ENCODE measurements at regions not wholly inside any gene's neighbourhood (a gene's known extent, or its start where the extent isn't known, plus 50 kb on each side); places are given as distances from the start of the nearest gene placed in this dataset.

DNA sequence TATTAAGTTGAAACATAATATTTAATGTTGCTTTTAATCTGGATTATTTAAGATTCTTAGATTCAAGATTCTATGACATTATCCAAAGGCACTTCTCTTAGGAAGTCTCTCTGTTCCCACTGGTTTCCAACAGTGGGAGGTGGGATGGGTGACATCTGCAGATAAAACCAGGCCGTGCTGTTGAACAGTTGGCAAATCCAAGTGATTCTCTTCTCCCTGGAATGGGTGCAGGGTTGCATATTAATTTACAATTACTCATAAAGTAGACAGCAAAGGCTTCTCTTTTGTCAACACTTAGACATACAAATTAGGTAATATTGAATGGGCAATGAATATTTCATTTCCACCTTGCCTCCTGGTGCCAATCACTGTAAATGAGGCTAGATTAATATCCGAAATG is 233.7 kb upstream of the IL12B start:
- Histone ChIP-seq H3K4me2 (ENCODE audit: control insufficient read depth, insufficient read depth) (no peak overlapping the region), H3K9ac (ENCODE audit: control insufficient read depth, insufficient read depth, low read length) (no peak overlapping the region), H3K4me3 (no peak overlapping the region), H3K27ac (ENCODE audit: control insufficient read depth, insufficient read depth) (no peak overlapping the region), H3K27me3 (replicated peaks in 1 of 2; ENCODE audit: control insufficient read depth in 2 of 2, insufficient read depth in 2 of 2, low read length in 1 of 2) (no peaks in the 10 kb centered on the region), H4K20me1 (ENCODE audit: control insufficient read depth, insufficient read depth) (no peaks in the 10 kb centered on the region), H3K36me3 (ENCODE audit: control insufficient read depth in 2 of 2, insufficient read depth in 2 of 2, low read length in 1 of 2) (no peaks in the 10 kb centered on the region), H3K9me3 (replicated peaks; ENCODE audit: control insufficient read depth, insufficient read depth, low read length) (no peaks in the 10 kb centered on the region), H2AFZ (ENCODE audit: control insufficient read depth, low read depth, low read length) (no peak overlapping the region), H3K79me2 (ENCODE audit: control insufficient read depth, insufficient read depth, low read length) (no peaks in the 10 kb centered on the region), H3K4me1 (ENCODE audit: control insufficient read depth, insufficient read depth, low read length) (no peaks in the 10 kb centered on the region)
- SMC1A ChIA-PET (ENCODE audit: uncharacterized antibody, unreplicated experiment): no interaction called here
- RAD21 ChIA-PET (ENCODE audit: unreplicated experiment): no interaction called here
- FAIRE-seq (no peak), DNase-seq (ENCODE audit: low read depth, low spot score) (no peak), ATAC-seq (no peak)
- no TSS peak for BruUV-seq (replicated peaks)
- TF ChIP-seq BRCA1 (IDR thresholded peaks at IDR 0.05; ENCODE audit: low read depth, low read length) (no peak), STAT3 (IDR thresholded peaks at IDR 0.05; ENCODE audit: low read depth, low read length) (no peak), CHD1 (IDR thresholded peaks at IDR 0.05; ENCODE audit: low read depth, low read length) (no peak), SP1 (IDR thresholded peaks at IDR 0.05; ENCODE audit: low read depth, low read length) (no peak), TAF1 (IDR thresholded peaks at IDR 0.05; ENCODE audit: borderline replicate concordance, low read depth, low read length) (no peak), ZNF207 (IDR thresholded peaks at IDR 0.05; ENCODE audit: borderline replicate concordance) (no peak), MTA3 (IDR thresholded peaks at IDR 0.05; ENCODE audit: borderline replicate concordance, low read length) (no peak), FOS (IDR thresholded peaks at IDR 0.05; ENCODE audit: borderline replicate concordance, extremely low read depth, insufficient read length) (no peak)
- TF ChIP-seq, protein P1, sequence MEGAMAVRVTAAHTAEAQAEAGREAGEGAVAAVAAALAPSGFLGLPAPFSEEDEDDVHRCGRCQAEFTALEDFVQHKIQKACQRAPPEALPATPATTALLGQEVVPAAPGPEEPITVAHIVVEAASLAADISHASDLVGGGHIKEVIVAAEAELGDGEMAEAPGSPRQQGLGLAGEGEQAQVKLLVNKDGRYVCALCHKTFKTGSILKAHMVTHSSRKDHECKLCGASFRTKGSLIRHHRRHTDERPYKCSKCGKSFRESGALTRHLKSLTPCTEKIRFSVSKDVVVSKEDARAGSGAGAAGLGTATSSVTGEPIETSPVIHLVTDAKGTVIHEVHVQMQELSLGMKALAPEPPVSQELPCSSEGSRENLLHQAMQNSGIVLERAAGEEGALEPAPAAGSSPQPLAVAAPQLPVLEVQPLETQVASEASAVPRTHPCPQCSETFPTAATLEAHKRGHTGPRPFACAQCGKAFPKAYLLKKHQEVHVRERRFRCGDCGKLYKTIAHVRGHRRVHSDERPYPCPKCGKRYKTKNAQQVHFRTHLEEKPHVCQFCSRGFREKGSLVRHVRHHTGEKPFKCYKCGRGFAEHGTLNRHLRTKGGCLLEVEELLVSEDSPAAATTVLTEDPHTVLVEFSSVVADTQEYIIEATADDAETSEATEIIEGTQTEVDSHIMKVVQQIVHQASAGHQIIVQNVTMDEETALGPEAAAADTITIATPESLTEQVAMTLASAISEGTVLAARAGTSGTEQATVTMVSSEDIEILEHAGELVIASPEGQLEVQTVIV (IDR thresholded peaks at IDR 0.05; ENCODE audit: borderline replicate concordance, partially characterized antibody): no peak
- POLR2A ChIA-PET: no interaction called here
- intact Hi-C loops (cut with micrococcal nuclease; ENCODE audit: unreplicated experiment) (no loop called here), in situ Hi-C loops (cut with MboI) (no loop called here)
- CTCF ChIA-PET: no interaction called here
- 18% methylated on average over 2 of the region's 2 CpGs for WGBS (ENCODE audit: insufficient coverage, insufficient replicate concordance, low lambda C conversion rate, missing lambda C conversion rate)

Data from GM12878 (cell line).